ENCODE measurements at regions not wholly inside any gene's neighbourhood (a gene's known extent, or its start where the extent isn't known, plus 50 kb on each side); places are given as distances from the start of the nearest gene placed in this dataset.
A peak's percentile ranks its signal among the peaks of the same experiment; 100 is the strongest.

DNA sequence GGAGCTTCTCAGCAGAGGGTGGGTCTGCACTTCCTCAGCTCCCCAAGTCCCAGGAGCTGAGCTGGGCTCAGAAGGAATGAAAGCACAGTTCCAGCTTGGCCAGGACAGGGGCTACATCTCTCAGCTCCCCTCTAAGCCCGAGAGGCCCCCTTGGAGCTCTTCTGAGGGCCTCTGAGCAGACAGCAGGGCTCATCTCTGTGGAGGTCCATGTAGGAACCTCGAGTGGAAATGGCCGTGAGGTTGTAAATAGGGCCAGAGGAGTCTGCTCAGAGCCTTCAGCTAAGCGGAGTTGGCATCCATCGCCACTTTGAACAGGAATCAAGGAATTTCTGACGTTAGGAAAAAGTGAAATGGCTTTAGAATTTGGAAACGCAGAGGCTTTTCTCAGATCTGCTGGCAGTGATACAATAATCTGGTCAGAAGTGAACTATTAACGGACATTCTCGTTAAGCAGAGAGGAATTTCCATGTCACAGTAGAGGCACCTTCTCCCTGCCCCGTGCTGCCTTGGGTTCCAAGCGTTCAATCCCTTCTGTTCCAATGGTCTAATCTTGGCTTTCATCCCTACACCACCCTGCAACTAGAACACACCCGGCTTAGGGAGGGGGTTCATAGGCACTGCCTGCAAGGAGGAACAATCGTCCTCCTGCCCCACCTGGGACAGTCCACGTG, 213.9 kb downstream of the NDUFA10 start:
- no peaks in the 10 kb centered on the region for H3K79me2 ChIP-seq (ENCODE audit: insufficient read depth, low read length)
- H3K9ac ChIP-seq (ENCODE audit: insufficient read depth, low read length, poor library complexity, severe bottlenecking): no peak overlapping the region
- H3K4me1 Mint-ChIP-seq: no peaks in the 10 kb centered on the region
- no peaks in the 10 kb centered on the region for H3K36me3 ChIP-seq (replicated peaks in 1 of 2; ENCODE audit: control insufficient read depth in 1 of 2, insufficient read depth in 2 of 2, low read length in 2 of 2)
- H3K9me3 Mint-ChIP-seq: peaks cover 0 to 2% (median 0%) of the 10 kb centered on the region in 7 donors
- H2AFZ ChIP-seq (ENCODE audit: insufficient read depth, low read depth, low read length, poor library complexity, severe bottlenecking): no peak overlapping the region
- no peak overlapping the region for H3K27ac ChIP-seq (ENCODE audit: low read depth in 1 of 2, low read length in 2 of 2)
- H3K4me1 ChIP-seq (ENCODE audit: control insufficient read depth in 1 of 2, insufficient read depth in 2 of 2, low read length in 2 of 2): no peaks in the 10 kb centered on the region
- no peak overlapping the region for H3K4me2 ChIP-seq (replicated peaks; ENCODE audit: extremely low read depth, low read length, poor library complexity, severe bottlenecking)
- intact Hi-C loops (cut with micrococcal nuclease): no loop called here
- no peaks in the 10 kb centered on the region for H3K36me3 Mint-ChIP-seq
- 95% methylated on average over 13 of the region's 14 CpGs for WGBS (ENCODE audit: insufficient coverage)
- H3K4me3 ChIP-seq (replicated peaks in 1 of 3; ENCODE audit: low read depth in 2 of 3, low read length in 3 of 3): no peak overlapping the region
- no peaks in the 10 kb centered on the region for H3K9me3 ChIP-seq (replicated peaks in 1 of 2; ENCODE audit: control insufficient read depth in 1 of 2, insufficient read depth in 1 of 2, low read length in 2 of 2)
- no peak overlapping the region for H3K4me3 Mint-ChIP-seq
- no peaks in the 10 kb centered on the region for H4K20me1 ChIP-seq (ENCODE audit: insufficient read depth, low read length)
- DNase-seq: no peak
- peak overlapping the region in 1 of 7 donors; percentile 47 for H3K27ac Mint-ChIP-seq
- TF ChIP-seq CTCF (IDR thresholded peaks at IDR 0.05): no peak
- no peaks in the 10 kb centered on the region for H3K27me3 ChIP-seq (ENCODE audit: control insufficient read depth in 2 of 2, insufficient read depth in 2 of 2, low read length in 2 of 2)
- peaks cover 7 to 32% (median 23%) of the 10 kb centered on the region in 3 donors for H3K27me3 Mint-ChIP-seq (ENCODE audit: low read depth in 3 of 3)

GRCh38 chr2:239809391-239809790, 215.8 kb downstream of the NDUFA10 start:
- no peaks in the 10 kb centered on the region for H3K4me1 Mint-ChIP-seq
- no peak overlapping the region for H2AFZ ChIP-seq (ENCODE audit: insufficient read depth, low read depth, low read length, poor library complexity, severe bottlenecking)
- no peak overlapping the region for H3K4me3 ChIP-seq (replicated peaks in 1 of 3; ENCODE audit: low read depth in 2 of 3, low read length in 3 of 3)
- no peaks in the 10 kb centered on the region for H3K9me3 ChIP-seq (replicated peaks in 1 of 2; ENCODE audit: control insufficient read depth in 1 of 2, insufficient read depth in 1 of 2, low read length in 2 of 2)
- DNase-seq: no peak
- no peak overlapping the region for H3K4me2 ChIP-seq (replicated peaks; ENCODE audit: extremely low read depth, low read length, poor library complexity, severe bottlenecking)
- no peaks in the 10 kb centered on the region for H4K20me1 ChIP-seq (ENCODE audit: insufficient read depth, low read length)
- H3K4me3 Mint-ChIP-seq: no peak overlapping the region
- no peak overlapping the region for H3K27ac Mint-ChIP-seq
- H3K27me3 ChIP-seq (ENCODE audit: control insufficient read depth in 2 of 2, insufficient read depth in 2 of 2, low read length in 2 of 2): no peaks in the 10 kb centered on the region
- H3K9ac ChIP-seq (ENCODE audit: insufficient read depth, low read length, poor library complexity, severe bottlenecking): no peak overlapping the region
- H3K27ac ChIP-seq (ENCODE audit: low read depth in 1 of 2, low read length in 2 of 2): no peak overlapping the region
- no peaks in the 10 kb centered on the region for H3K9me3 Mint-ChIP-seq
- H3K27me3 Mint-ChIP-seq (ENCODE audit: low read depth in 3 of 3): peaks cover 7 to 28% (median 26%) of the 10 kb centered on the region in 3 donors
- no peaks in the 10 kb centered on the region for H3K4me1 ChIP-seq (ENCODE audit: control insufficient read depth in 1 of 2, insufficient read depth in 2 of 2, low read length in 2 of 2)
- H3K79me2 ChIP-seq (ENCODE audit: insufficient read depth, low read length): no peaks in the 10 kb centered on the region
- intact Hi-C loops (cut with micrococcal nuclease): no loop called here
- no peak for TF ChIP-seq CTCF (IDR thresholded peaks at IDR 0.05)
- H3K36me3 ChIP-seq (replicated peaks in 1 of 2; ENCODE audit: control insufficient read depth in 1 of 2, insufficient read depth in 2 of 2, low read length in 2 of 2): no peaks in the 10 kb centered on the region
- WGBS (ENCODE audit: insufficient coverage): 97% methylated on average over 7 of the region's 11 CpGs
- H3K36me3 Mint-ChIP-seq: no peaks in the 10 kb centered on the region
